ENCODE measurements at regions not wholly inside any gene's neighbourhood (a gene's known extent, or its start where the extent isn't known, plus 50 kb on each side); places are given as distances from the start of the nearest gene placed in this dataset.

- Histone ChIP-seq H3K79me2 (ENCODE audit: control insufficient read depth, insufficient read depth, low read length, unreplicated experiment) (no peaks in the 10 kb centered on the region), H3K27me3 (ENCODE audit: insufficient read depth, low read length) (peaks cover 9% of the 10 kb centered on the region), H3K27ac (ENCODE audit: low read depth, low read length) (no peak overlapping the region), H3K4me1 (ENCODE audit: control insufficient read depth, insufficient read depth, low read length, unreplicated experiment) (no peaks in the 10 kb centered on the region), H3K36me3 (ENCODE audit: insufficient read depth, low read length) (no peaks in the 10 kb centered on the region), H3K4me3 (ENCODE audit: low read depth, low read length) (no peak overlapping the region), H2AFZ (ENCODE audit: low read length, unreplicated experiment) (no peak overlapping the region)
Measured at GRCh38 chr4:152028131-152028530, 267.3 kb upstream of the GATB start.

GRCh38 chr4:152024881-152025280 is 264.1 kb upstream of the GATB start:
- Histone ChIP-seq H3K79me2 (ENCODE audit: control insufficient read depth, insufficient read depth, low read length, unreplicated experiment) (no peaks in the 10 kb centered on the region), H3K4me1 (ENCODE audit: control insufficient read depth, insufficient read depth, low read length, unreplicated experiment) (no peaks in the 10 kb centered on the region), H3K36me3 (ENCODE audit: insufficient read depth, low read length) (no peaks in the 10 kb centered on the region), H2AFZ (ENCODE audit: low read length, unreplicated experiment) (no peak overlapping the region), H3K27ac (ENCODE audit: low read depth, low read length) (no peak overlapping the region), H3K27me3 (ENCODE audit: insufficient read depth, low read length) (peaks cover 9% of the 10 kb centered on the region), H3K4me3 (ENCODE audit: low read depth, low read length) (no peak overlapping the region)

- no peaks in the 10 kb centered on the region for H3K79me2 ChIP-seq (ENCODE audit: control insufficient read depth, insufficient read depth, low read length, unreplicated experiment)
- H3K27me3 ChIP-seq (ENCODE audit: insufficient read depth, low read length) = peaks cover 11% of the 10 kb centered on the region
- H3K4me1 ChIP-seq (ENCODE audit: control insufficient read depth, insufficient read depth, low read length, unreplicated experiment) = no peaks in the 10 kb centered on the region
- H3K4me3 ChIP-seq (ENCODE audit: low read depth, low read length) = no peak overlapping the region
- no peaks in the 10 kb centered on the region for H3K36me3 ChIP-seq (ENCODE audit: insufficient read depth, low read length)
- no peak overlapping the region for H2AFZ ChIP-seq (ENCODE audit: low read length, unreplicated experiment)
- H3K27ac ChIP-seq (ENCODE audit: low read depth, low read length) = no peak overlapping the region
Measured at GRCh38 chr4:152023674-152024073, 262.9 kb upstream of the GATB start.

GRCh38 chr4:152022543-152022942 is 261.7 kb upstream of the GATB start:
- Histone ChIP-seq H3K27me3 (ENCODE audit: insufficient read depth, low read length) (peaks cover 13% of the 10 kb centered on the region), H3K36me3 (ENCODE audit: insufficient read depth, low read length) (no peaks in the 10 kb centered on the region), H3K4me1 (ENCODE audit: control insufficient read depth, insufficient read depth, low read length, unreplicated experiment) (no peaks in the 10 kb centered on the region), H2AFZ (ENCODE audit: low read length, unreplicated experiment) (no peak overlapping the region), H3K4me3 (ENCODE audit: low read depth, low read length) (no peak overlapping the region), H3K27ac (ENCODE audit: low read depth, low read length) (no peak overlapping the region), H3K79me2 (ENCODE audit: control insufficient read depth, insufficient read depth, low read length, unreplicated experiment) (no peaks in the 10 kb centered on the region)

- H3K79me2 ChIP-seq (ENCODE audit: control insufficient read depth, insufficient read depth, low read length, unreplicated experiment) = no peaks in the 10 kb centered on the region
- H2AFZ ChIP-seq (ENCODE audit: low read length, unreplicated experiment) = no peak overlapping the region
- peaks cover 13% of the 10 kb centered on the region for H3K27me3 ChIP-seq (ENCODE audit: insufficient read depth, low read length)
- H3K36me3 ChIP-seq (ENCODE audit: insufficient read depth, low read length) = no peaks in the 10 kb centered on the region
- H3K4me1 ChIP-seq (ENCODE audit: control insufficient read depth, insufficient read depth, low read length, unreplicated experiment) = no peaks in the 10 kb centered on the region
- no peak overlapping the region for H3K4me3 ChIP-seq (ENCODE audit: low read depth, low read length)
- no peak overlapping the region for H3K27ac ChIP-seq (ENCODE audit: low read depth, low read length)
Measured at GRCh38 chr4:152021788-152022438, 261.1 kb upstream of the GATB start.

GRCh38 chr4:152020073-152020472 is 259.3 kb upstream of the GATB start:
- Histone ChIP-seq H3K4me3 (ENCODE audit: low read depth, low read length) (no peak overlapping the region), H3K27ac (ENCODE audit: low read depth, low read length) (no peak overlapping the region), H3K4me1 (ENCODE audit: control insufficient read depth, insufficient read depth, low read length, unreplicated experiment) (no peaks in the 10 kb centered on the region), H2AFZ (ENCODE audit: low read length, unreplicated experiment) (no peak overlapping the region), H3K36me3 (ENCODE audit: insufficient read depth, low read length) (no peaks in the 10 kb centered on the region), H3K27me3 (ENCODE audit: insufficient read depth, low read length) (peaks cover 10% of the 10 kb centered on the region), H3K79me2 (ENCODE audit: control insufficient read depth, insufficient read depth, low read length, unreplicated experiment) (no peaks in the 10 kb centered on the region)

- Histone ChIP-seq H3K27me3 (ENCODE audit: insufficient read depth, low read length) (peaks cover 17% of the 10 kb centered on the region), H2AFZ (ENCODE audit: low read length, unreplicated experiment) (no peak overlapping the region), H3K4me1 (ENCODE audit: control insufficient read depth, insufficient read depth, low read length, unreplicated experiment) (no peaks in the 10 kb centered on the region), H3K4me3 (ENCODE audit: low read depth, low read length) (no peak overlapping the region), H3K79me2 (ENCODE audit: control insufficient read depth, insufficient read depth, low read length, unreplicated experiment) (no peaks in the 10 kb centered on the region), H3K36me3 (ENCODE audit: insufficient read depth, low read length) (no peaks in the 10 kb centered on the region), H3K27ac (ENCODE audit: low read depth, low read length) (no peak overlapping the region)
Measured at GRCh38 chr4:152016303-152016620, 255.5 kb upstream of the GATB start.

- no peak overlapping the region for H3K27ac ChIP-seq (ENCODE audit: low read depth, low read length)
- H3K4me1 ChIP-seq (ENCODE audit: control insufficient read depth, insufficient read depth, low read length, unreplicated experiment) = no peaks in the 10 kb centered on the region
- H3K79me2 ChIP-seq (ENCODE audit: control insufficient read depth, insufficient read depth, low read length, unreplicated experiment) = no peaks in the 10 kb centered on the region
- no peak overlapping the region for H2AFZ ChIP-seq (ENCODE audit: low read length, unreplicated experiment)
- H3K36me3 ChIP-seq (ENCODE audit: insufficient read depth, low read length) = no peaks in the 10 kb centered on the region
- no peak overlapping the region for H3K4me3 ChIP-seq (ENCODE audit: low read depth, low read length)
- peaks cover 21% of the 10 kb centered on the region for H3K27me3 ChIP-seq (ENCODE audit: insufficient read depth, low read length)
Measured at GRCh38 chr4:152015597-152016302, 254.9 kb upstream of the GATB start.

GRCh38 chr4:152014280-152014679 is 253.5 kb upstream of the GATB start:
- Histone ChIP-seq H3K4me1 (ENCODE audit: control insufficient read depth, insufficient read depth, low read length, unreplicated experiment) (no peaks in the 10 kb centered on the region), H2AFZ (ENCODE audit: low read length, unreplicated experiment) (no peak overlapping the region), H3K27ac (ENCODE audit: low read depth, low read length) (no peak overlapping the region), H3K79me2 (ENCODE audit: control insufficient read depth, insufficient read depth, low read length, unreplicated experiment) (no peaks in the 10 kb centered on the region), H3K4me3 (ENCODE audit: low read depth, low read length) (no peak overlapping the region), H3K36me3 (ENCODE audit: insufficient read depth, low read length) (no peaks in the 10 kb centered on the region), H3K27me3 (ENCODE audit: insufficient read depth, low read length) (peaks cover 36% of the 10 kb centered on the region)

GRCh38 chr4:152011469-152011868 is 250.7 kb upstream of the GATB start:
- no peak overlapping the region for H3K27ac ChIP-seq (ENCODE audit: low read depth, low read length)
- H3K79me2 ChIP-seq (ENCODE audit: control insufficient read depth, insufficient read depth, low read length, unreplicated experiment) = no peaks in the 10 kb centered on the region

GRCh38 chr4:152010710-152011079 is 249.9 kb upstream of the GATB start:
- no peak overlapping the region for H2AFZ ChIP-seq (ENCODE audit: low read length, unreplicated experiment)

More at GRCh38 chr4:152011469-152011868, 250.7 kb upstream of the GATB start:
- peaks cover 46% of the 10 kb centered on the region for H3K27me3 ChIP-seq (ENCODE audit: insufficient read depth, low read length)
- H2AFZ ChIP-seq (ENCODE audit: low read length, unreplicated experiment) = no peak overlapping the region
- no peaks in the 10 kb centered on the region for H3K4me1 ChIP-seq (ENCODE audit: control insufficient read depth, insufficient read depth, low read length, unreplicated experiment)
- no peaks in the 10 kb centered on the region for H3K36me3 ChIP-seq (ENCODE audit: insufficient read depth, low read length)
- H3K4me3 ChIP-seq (ENCODE audit: low read depth, low read length) = no peak overlapping the region

More at GRCh38 chr4:152010710-152011079, 249.9 kb upstream of the GATB start:
- no peak overlapping the region for H3K4me3 ChIP-seq (ENCODE audit: low read depth, low read length)
- peaks cover 44% of the 10 kb centered on the region for H3K27me3 ChIP-seq (ENCODE audit: insufficient read depth, low read length)
- H3K79me2 ChIP-seq (ENCODE audit: control insufficient read depth, insufficient read depth, low read length, unreplicated experiment) = no peaks in the 10 kb centered on the region
- no peaks in the 10 kb centered on the region for H3K4me1 ChIP-seq (ENCODE audit: control insufficient read depth, insufficient read depth, low read length, unreplicated experiment)
- no peak overlapping the region for H3K27ac ChIP-seq (ENCODE audit: low read depth, low read length)
- H3K36me3 ChIP-seq (ENCODE audit: insufficient read depth, low read length) = no peaks in the 10 kb centered on the region
